GM18511 (cell line): ENCODE measurements at regions not wholly inside any gene's neighbourhood (a gene's known extent, or its start where the extent isn't known, plus 50 kb on each side); places are given as distances from the start of the nearest gene placed in this dataset.
"Not testable (repeated sequence)": the region's sequence is repeated elsewhere in the genome, so short reads cannot be mapped to it uniquely, and the experiment has no call there.

ENCODE experiments used
- ATAC-seq: cut with Tn5 transposase; IDR thresholded peaks from one replicate; pipeline ENCODE4 v1.9.1; 2021; ENCODE audit warnings: mild to moderate bottlenecking, moderate library complexity; ENCODE audit not compliant: unreplicated experiment

DNA sequence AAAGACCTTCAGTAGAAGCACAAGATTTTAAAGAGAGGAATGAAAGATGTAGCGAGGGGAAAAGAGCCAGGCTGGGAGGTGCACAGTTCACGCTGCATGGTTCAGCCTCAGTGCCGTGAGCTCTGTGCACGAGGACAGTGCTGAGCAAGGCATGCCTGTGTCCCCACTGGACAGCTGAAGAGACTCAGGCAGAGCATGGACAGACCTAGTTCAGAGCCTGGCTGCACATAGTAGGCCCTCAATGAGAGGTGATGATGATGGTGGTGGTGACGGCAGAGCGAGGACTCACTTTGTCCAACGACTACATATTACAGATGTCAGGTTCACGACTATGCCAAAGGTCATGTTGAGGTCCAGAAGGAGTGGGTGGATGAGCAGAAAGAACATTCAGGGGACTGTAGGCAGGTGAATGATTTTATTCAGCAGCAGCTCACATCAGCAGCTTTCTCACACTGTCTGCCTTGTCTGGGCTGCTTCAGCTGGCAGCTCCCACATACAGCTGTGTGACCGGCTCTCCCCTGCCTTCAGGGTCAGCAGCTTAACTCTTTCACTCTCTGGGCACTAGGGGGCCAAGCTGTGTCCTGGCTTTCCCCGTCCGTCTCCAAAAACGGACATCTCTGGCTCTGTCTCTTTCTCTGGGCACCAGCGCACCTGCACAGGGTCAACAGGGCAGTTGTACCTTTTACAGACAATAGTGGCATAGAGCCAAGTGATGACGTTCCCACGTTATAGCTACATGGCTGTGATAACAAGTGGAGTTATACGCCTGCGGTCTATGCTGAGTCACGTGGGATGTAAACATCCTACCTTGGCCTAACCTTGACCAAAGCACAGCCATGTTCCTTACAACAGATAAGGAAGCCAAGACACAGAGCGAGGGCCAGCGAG, 83.4 kb upstream of the KCNK12 start:
- no peak for ATAC-seq

DNA sequence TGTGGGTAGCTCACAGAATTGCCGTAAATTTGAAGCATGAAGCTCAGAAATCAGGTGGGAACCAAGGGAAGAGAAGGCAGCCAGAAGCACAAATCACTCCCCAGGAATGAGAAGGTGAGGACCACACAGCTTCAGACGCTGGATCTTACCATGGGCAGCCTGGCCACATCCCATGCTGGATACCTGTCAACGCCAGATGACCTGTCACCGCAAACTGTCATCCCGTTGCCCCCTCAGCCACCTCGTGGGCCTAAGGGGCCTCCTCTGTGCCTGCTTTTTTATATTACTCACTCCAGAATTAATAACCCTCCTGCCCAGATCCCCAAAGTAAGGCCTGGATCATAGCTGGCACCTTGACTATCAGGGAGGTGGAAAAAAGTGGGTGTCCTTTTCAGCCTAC, 82.3 kb upstream of the KCNK12 start:
- ATAC-seq: no peak

DNA sequence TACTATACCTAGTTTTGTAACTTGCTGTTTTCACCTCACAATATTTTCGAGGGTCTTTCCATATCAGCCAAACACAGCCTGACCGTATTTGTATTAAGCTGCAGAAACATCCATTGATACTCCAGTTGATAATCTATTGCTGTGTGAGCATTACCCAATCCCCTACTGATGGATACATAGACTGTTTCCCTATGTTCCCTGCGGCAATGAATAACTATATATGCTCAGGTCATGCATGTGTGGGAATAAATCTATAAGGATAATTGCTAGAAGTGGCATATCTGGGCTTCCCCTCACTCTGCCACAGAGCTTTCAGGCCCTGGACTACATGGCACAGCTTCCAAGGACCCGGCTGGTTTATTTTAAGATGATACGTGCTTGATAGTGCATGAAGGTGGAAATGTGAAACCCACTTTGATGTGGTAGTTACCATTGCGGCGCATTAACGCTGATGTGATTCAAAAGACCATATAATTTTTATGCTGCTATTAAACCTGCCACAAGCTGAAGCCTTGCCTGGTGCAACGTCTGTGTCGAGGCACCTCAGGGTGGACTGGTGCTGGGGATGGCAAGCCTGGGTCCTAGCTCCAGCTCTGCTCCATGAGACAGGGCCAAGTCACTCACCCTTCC, 81.4 kb upstream of the KCNK12 start:
- no peak for ATAC-seq

- ATAC-seq: no peak
Observed at GRCh38 chr2:47651296-47651695, 80.5 kb upstream of the KCNK12 start.

GRCh38 chr2:47650001-47650535, 79.3 kb upstream of the KCNK12 start:
- ATAC-seq: no peak

DNA sequence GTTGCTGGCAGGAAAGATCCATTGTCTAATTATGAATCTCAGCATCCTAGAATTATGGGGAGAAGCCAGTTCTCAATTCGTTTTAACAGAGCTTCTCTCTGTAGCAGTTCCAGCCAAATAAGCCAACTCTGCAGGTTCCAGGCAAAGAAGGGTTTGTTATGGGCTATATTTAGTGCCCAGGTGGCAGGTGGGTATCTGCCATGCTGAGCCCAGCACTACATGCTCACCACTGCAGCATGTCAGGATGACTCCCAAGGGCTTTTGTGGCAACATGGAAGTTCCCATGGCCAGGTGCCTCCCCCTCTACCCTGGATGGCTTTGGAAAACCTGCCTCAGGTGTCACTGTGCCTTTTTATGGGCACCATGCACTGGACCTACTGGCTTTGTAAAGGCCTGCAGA, 74.5 kb upstream of the KCNK12 start:
- no peak for ATAC-seq

GRCh38 chr2:47644351-47644750, 73.6 kb upstream of the KCNK12 start:
- ATAC-seq: no peak

DNA sequence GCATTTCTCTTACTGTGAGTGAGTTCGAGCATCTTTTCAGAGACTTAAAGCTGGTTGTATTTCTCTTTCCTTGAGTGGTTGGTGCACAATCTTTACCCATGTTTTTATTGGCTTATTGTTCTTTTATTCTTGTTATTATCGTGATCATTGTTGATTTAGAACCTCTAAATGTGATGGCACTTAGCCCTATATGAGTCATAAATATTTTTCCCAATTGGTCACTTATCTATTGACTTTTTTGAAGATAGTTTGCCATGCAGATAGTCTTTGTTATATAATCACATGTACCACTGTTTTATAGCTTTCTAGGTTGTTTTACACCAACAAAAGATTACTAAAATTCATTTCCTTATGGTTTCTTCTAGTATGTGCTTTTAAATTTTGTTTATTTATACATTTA, 70.6 kb upstream of the KCNK12 start:
- ATAC-seq: no peak

GRCh38 chr2:47640356-47640755, 69.6 kb upstream of the KCNK12 start:
- ATAC-seq: no peak

DNA sequence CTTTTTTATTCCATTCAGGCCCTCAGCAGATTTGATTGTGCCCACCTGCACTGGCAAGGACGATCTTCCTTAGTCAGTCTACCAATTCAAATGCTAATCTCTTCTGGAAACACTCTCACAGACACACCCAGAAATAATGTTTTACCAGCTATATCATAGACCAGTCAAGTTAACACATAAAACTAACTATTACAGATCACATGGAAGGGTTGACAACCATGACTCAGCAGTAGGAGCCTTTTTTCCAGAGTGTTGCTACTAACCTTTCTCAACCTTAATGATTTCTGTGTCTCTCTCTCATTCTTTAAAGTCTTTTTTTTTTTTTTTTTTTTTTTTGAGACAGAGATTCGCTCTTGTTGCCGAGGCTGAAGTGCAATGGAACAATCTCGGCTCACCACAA, 68.7 kb upstream of the KCNK12 start:
- no peak for ATAC-seq

GRCh38 chr2:47638430-47638829, 67.6 kb upstream of the KCNK12 start:
- ATAC-seq: no peak

DNA sequence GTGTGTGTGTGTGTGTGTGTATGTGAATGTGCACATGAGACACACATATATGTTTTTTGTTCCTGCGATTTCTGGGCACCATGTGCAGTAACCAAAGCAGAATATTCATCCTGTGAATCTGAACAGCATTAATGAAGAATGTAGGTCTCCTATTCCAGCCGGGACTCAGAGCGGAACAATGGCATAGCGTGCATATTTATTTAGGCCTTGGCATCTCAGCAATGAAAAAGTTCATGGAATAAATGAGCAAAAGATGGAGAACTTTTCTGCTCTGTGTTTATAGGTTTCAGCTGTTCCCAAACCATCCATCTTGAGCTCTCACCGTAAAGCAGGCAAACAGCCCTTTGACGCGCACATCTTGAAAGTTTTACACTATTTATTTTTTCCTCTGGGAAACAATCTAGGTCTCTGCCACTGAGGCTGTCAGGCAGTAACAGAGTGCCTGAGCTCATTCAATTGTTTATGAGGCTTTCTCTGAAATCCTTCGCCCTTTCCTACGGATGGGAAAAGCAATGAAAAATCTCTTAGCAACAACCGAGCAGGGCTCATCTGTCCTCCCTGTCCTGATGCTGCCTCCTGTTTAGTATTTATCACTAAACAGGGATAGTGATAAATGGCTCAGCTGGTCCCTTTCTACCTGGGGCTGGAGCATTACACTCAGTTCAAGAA, 65.9 kb upstream of the KCNK12 start:
- no peak for ATAC-seq

GRCh38 chr2:47636176-47636575, 65.4 kb upstream of the KCNK12 start:
- no peak for ATAC-seq

DNA sequence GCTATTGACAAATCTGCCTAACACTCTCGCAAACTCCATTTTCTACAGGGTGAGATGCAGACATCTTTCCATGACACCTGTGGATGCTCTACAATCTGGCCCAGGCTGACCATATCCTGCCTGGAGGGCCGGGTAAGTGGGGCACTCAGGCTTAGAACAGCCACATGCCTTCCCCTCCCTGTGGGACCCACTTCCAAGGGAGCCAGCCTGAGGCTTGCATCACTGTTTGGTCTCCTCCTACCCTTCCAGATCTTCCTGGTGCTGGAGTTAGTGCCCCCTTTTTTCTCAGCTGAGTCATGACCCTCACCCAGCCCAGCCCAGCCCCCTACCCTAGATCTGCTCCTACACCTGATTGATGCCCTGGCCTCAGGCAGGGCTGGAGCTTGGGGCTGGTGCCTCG, 62.0 kb upstream of the KCNK12 start:
- ATAC-seq: no peak

DNA sequence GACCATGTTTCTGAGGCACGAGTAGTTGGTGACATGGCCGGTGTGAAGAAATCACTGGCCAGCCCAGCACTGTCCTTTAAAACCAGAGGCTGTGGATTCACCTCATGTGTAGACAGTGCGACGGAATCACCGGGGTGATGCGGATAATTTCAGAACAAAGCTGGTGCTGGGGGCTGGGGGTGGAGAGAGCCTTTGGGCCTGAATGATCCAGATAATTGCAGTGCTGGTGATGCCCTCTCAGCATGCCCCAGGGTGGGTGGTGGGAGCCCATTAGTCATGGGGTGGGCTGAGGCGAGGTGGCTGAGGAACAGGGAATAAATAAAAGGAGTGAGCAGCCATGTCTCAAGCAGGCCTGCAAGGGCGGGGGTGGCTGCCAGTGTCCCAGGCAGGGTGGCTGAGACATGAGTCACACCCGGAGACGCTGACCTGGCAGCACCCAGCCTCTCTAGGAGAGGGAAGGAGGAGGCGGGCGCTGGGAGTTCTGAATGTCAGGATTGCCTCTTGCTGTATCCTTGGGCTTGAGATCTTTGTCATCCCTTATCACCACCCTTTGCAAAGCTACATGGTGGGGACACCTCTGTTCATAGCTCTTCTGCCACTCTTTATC, 61.1 kb upstream of the KCNK12 start:
- no peak for ATAC-seq

DNA sequence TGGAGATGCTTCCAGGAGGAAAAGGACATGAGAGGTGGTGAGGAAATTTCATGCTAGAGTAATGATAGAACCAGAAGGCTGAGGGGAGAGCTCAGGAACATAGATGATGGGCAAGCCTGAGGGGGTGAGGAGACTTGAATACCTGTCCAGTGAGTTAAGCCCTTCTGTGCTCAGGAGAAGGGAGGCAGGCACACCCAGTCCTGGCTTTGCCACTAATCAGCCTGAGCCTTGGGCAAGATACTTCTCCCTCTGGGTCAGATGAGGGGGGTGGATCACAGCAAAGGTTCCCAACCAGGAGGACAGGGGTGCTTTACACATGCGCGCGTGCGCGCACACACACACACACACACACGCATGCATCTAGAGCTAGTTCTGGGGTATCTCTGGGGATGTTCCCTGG, 60.5 kb upstream of the KCNK12 start:
- no peak for ATAC-seq

- no peak for ATAC-seq
Observed at GRCh38 chr2:47629501-47630460, 59.0 kb upstream of the KCNK12 start.

DNA sequence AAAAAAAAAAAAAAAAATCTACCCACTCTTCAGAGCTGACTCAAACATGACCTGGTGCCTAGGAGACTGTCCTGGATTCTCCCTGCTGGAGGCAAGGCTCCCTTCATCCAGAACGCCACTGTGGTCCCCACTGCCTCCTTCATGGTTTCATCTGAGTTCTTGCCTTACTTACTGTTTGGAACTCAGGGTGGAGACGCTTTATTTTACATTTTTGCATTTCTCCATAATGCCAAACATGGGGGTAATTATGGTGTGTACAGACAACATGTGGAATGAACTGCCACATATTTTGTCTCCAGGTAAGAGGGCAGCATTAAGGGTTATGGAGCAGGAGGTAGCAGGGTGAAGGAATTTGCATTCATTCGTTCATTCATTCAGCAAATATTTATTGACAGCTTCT, 58.1 kb upstream of the KCNK12 start:
- ATAC-seq: no peak

DNA sequence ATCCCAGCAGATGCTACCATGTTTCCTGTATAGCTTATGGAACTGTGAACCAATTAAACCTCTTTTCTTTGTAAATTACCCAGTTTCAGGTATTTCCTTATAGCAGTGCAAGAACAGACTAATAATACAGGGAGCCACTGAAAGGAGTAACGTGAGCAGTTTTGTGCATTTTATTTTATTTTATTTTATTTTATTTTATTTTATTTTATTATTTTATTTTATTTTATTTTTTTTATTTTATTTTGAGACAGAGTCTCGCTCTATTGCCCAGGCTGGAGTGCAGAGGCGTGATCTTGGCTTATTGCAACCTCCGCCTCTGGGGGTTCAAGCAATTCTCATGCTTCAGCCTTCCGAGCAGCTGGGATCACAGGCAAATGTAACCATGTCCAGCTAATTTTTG, 55.9 kb upstream of the KCNK12 start:
- ATAC-seq: no peak

- not testable (repeated sequence) for ATAC-seq
Observed at GRCh38 chr2:47623140-47623539, 52.4 kb upstream of the KCNK12 start.
